Karpas-422 (cell line): ENCODE measurements at regions not wholly inside any gene's neighbourhood (a gene's known extent, or its start where the extent isn't known, plus 50 kb on each side); places are given as distances from the start of the nearest gene placed in this dataset.
"Not testable (repeated sequence)": the region's sequence is repeated elsewhere in the genome, so short reads cannot be mapped to it uniquely, and the experiment has no call there.

Source experiments
- DNase-seq: peaks from one replicate; pipeline ENCODE4 v3.0.0-alpha.2; 2015
- H2AFZ ChIP-seq: fragments of 200-600 bp; sonication (generic); 2 replicates; pipeline ENCODE4 v1.6.1; 2014; ENCODE audit warnings: antibody characterized with exemption, low read length, mixed read lengths
- H3K27ac ChIP-seq: fragments of 200-600 bp; sonication (generic); 2 replicates; pipeline ENCODE4 v1.5.1; 2014; ENCODE audit warnings: mild to moderate bottlenecking, low read length, moderate library complexity
- H3K27me3 ChIP-seq: fragments of 200-600 bp; sonication (generic); 2 replicates; pipeline ENCODE4 v1.6.1; 2014; ENCODE audit warnings: low read length, mixed read lengths
- H3K36me3 ChIP-seq: fragments of 200-600 bp; sonication (generic); 2 replicates; pipeline ENCODE4 v1.6.1; 2014; ENCODE audit warnings: low read length, mixed read lengths; ENCODE audit not compliant: insufficient read depth
- H3K4me1 ChIP-seq: fragments of 200-600 bp; sonication (generic); 2 replicates; pipeline ENCODE4 v1.6.1; 2014; ENCODE audit warnings: mild to moderate bottlenecking, low read length, mixed read lengths
- H3K4me2 ChIP-seq: fragments of 200-600 bp; sonication (generic); 2 replicates; pipeline ENCODE4 v1.6.1; 2014; ENCODE audit warnings: low read length, low read depth, mild to moderate bottlenecking; ENCODE audit not compliant: poor library complexity, severe bottlenecking
- H3K4me3 ChIP-seq: fragments of 200-600 bp; sonication (generic); 2 replicates; pipeline ENCODE4 v1.5.1; 2014; ENCODE audit warnings: mild to moderate bottlenecking, antibody characterized with exemption, low read length, mixed read lengths
- H3K79me2 ChIP-seq: fragments of 200-600 bp; sonication (generic); 2 replicates; pipeline ENCODE4 v1.6.1; 2014; ENCODE audit warnings: mild to moderate bottlenecking, low read length, mixed read lengths
- H3K9ac ChIP-seq: fragments of 200-600 bp; sonication (generic); 2 replicates; pipeline ENCODE4 v1.6.0; 2014; ENCODE audit warnings: low read length
- H3K9me2 ChIP-seq: fragments of 200-600 bp; sonication (generic), shearing (Covaris generic); replicated peaks from 2 replicates; pipeline ENCODE4 v1.6.0; 2014; ENCODE audit warnings: mild to moderate bottlenecking, low read length, moderate library complexity; ENCODE audit not compliant: insufficient read depth
- H3K9me3 ChIP-seq: fragments of 300-700, 200-600 bp; sonication (generic); 2 replicates; pipeline ENCODE4 v1.6.1; 2014; ENCODE audit warnings: low read length, mixed read lengths
- H4K20me1 ChIP-seq: fragments of 200-600 bp; sonication (generic); 2 replicates; pipeline ENCODE4 v1.6.1; 2014; ENCODE audit warnings: mild to moderate bottlenecking, antibody characterized with exemption, low read length, low read depth; ENCODE audit not compliant: insufficient read depth

DNA sequence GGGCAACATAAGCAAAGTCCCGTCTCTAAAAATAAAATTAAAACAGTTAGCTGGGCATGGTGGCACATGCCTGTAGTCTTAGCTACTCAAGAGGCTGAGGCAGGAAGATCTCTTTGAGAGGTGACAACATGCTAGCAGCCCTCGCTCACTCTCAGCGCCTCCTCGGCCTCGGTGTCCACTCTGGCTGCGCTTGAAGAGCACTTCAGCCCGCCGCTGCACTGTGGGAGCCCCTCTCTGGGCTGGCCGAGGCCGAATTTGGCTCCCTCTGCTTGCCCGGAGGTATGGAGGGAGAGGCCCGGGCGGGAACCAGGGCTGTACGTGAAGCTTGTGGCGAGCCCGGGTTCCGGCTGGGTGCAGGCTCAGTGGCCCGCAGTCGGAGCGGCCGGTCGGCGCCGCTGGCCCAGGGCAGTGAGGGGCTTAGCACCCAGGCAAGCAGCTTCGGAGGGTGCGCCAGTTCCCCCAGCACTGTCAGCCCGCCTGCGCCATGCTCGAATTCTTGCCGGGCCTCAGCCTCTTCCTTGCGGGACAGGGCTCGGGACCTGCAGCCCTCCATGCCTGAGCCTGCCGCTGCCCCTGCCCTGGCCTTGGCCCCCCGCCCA, 138.3 kb downstream of the MAP3K21 start:
- Histone ChIP-seq H3K4me1 (no peaks in the 10 kb centered on the region), H3K79me2 (no peaks in the 10 kb centered on the region), H4K20me1 (no peaks in the 10 kb centered on the region), H3K9me3 (no peaks in the 10 kb centered on the region), H3K9ac (no peak overlapping the region), H3K36me3 (no peaks in the 10 kb centered on the region), H2AFZ (no peak overlapping the region), H3K9me2 (no peaks in the 10 kb centered on the region), H3K27me3 (no peaks in the 10 kb centered on the region), H3K27ac (no peak overlapping the region), H3K4me2 (no peak overlapping the region), H3K4me3 (no peak overlapping the region)
- DNase-seq: no peak

GRCh38 chr1:233470741-233471499, 143.0 kb upstream of the KCNK1 start:
- Histone ChIP-seq H3K27ac (no peak overlapping the region), H3K9me3 (no peaks in the 10 kb centered on the region), H3K9ac (no peak overlapping the region), H3K36me3 (no peaks in the 10 kb centered on the region), H4K20me1 (no peaks in the 10 kb centered on the region), H3K79me2 (no peaks in the 10 kb centered on the region), H3K4me3 (no peak overlapping the region), H3K27me3 (no peaks in the 10 kb centered on the region), H2AFZ (no peak overlapping the region), H3K9me2 (no peaks in the 10 kb centered on the region), H3K4me1 (no peaks in the 10 kb centered on the region), H3K4me2 (no peak overlapping the region)
- no peak for DNase-seq

- H3K4me3 ChIP-seq, H3K4me2 ChIP-seq, DNase-seq, H3K27me3 ChIP-seq, H3K79me2 ChIP-seq, H3K9me3 ChIP-seq, H4K20me1 ChIP-seq, H2AFZ ChIP-seq, H3K9ac ChIP-seq, H3K9me2 ChIP-seq, H3K4me1 ChIP-seq, H3K27ac ChIP-seq, H3K36me3 ChIP-seq: not testable (repeated sequence)
These were observed 142.1 kb upstream of the KCNK1 start for GRCh38 chr1:233471851-233472250.

- not testable (repeated sequence) for H3K9ac ChIP-seq, H3K79me2 ChIP-seq, H3K27me3 ChIP-seq, H3K4me2 ChIP-seq, DNase-seq, H3K27ac ChIP-seq, H3K4me3 ChIP-seq, H3K9me2 ChIP-seq, H3K4me1 ChIP-seq, H2AFZ ChIP-seq, H4K20me1 ChIP-seq, H3K9me3 ChIP-seq, H3K36me3 ChIP-seq
These were observed 141.1 kb upstream of the KCNK1 start for GRCh38 chr1:233472796-233473195.

- Histone ChIP-seq H3K4me3 (no peak overlapping the region), H3K9me2 (no peaks in the 10 kb centered on the region), H3K4me1 (no peaks in the 10 kb centered on the region), H3K9me3 (no peaks in the 10 kb centered on the region), H3K27ac (no peak overlapping the region), H3K27me3 (no peaks in the 10 kb centered on the region), H3K36me3 (no peaks in the 10 kb centered on the region), H3K4me2 (no peak overlapping the region), H2AFZ (no peak overlapping the region), H3K9ac (no peak overlapping the region), H4K20me1 (no peaks in the 10 kb centered on the region), H3K79me2 (no peaks in the 10 kb centered on the region)
- DNase-seq: no peak
These were observed 140.2 kb upstream of the KCNK1 start for GRCh38 chr1:233473549-233474204.

DNA sequence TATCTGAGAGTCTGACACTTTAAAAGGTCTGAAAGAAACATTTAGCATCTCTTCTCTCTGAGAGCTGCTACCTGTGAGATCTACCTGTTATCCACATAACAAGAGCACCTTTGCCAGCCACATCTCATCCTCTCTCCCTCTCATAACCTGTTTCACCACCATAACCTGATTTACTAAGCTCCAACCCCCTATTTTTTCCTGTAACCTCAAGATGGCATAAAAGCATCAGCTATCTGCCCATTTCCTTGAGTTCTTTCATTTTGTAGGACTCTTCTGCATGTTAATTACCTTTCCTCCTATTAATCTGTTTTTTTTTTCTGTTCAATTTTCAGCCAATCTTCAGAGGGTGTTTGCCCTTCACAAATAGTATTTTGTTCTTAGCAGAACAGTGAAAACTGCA, 136.5 kb upstream of the KCNK1 start:
- H3K27ac ChIP-seq: no peak overlapping the region

GRCh38 chr1:233478611-233479010, 135.3 kb upstream of the KCNK1 start:
- Histone ChIP-seq H3K27me3 (no peaks in the 10 kb centered on the region), H3K36me3 (no peaks in the 10 kb centered on the region), H3K4me2 (no peak overlapping the region), H2AFZ (no peak overlapping the region), H3K4me3 (no peak overlapping the region), H3K79me2 (no peaks in the 10 kb centered on the region), H3K27ac (no peak overlapping the region), H3K9me3 (no peaks in the 10 kb centered on the region), H3K9me2 (no peaks in the 10 kb centered on the region), H3K9ac (no peak overlapping the region), H3K4me1 (no peaks in the 10 kb centered on the region), H4K20me1 (no peaks in the 10 kb centered on the region)
- no peak for DNase-seq

More for the DNA sequence above, 136.5 kb upstream of the KCNK1 start:
- no peak for DNase-seq
- Histone ChIP-seq H3K9me3 (no peaks in the 10 kb centered on the region), H3K9me2 (no peaks in the 10 kb centered on the region), H3K27me3 (no peaks in the 10 kb centered on the region), H3K79me2 (no peaks in the 10 kb centered on the region), H3K4me2 (no peak overlapping the region), H4K20me1 (no peaks in the 10 kb centered on the region), H3K9ac (no peak overlapping the region), H2AFZ (no peak overlapping the region), H3K36me3 (no peaks in the 10 kb centered on the region), H3K4me1 (no peaks in the 10 kb centered on the region), H3K4me3 (no peak overlapping the region)

DNA sequence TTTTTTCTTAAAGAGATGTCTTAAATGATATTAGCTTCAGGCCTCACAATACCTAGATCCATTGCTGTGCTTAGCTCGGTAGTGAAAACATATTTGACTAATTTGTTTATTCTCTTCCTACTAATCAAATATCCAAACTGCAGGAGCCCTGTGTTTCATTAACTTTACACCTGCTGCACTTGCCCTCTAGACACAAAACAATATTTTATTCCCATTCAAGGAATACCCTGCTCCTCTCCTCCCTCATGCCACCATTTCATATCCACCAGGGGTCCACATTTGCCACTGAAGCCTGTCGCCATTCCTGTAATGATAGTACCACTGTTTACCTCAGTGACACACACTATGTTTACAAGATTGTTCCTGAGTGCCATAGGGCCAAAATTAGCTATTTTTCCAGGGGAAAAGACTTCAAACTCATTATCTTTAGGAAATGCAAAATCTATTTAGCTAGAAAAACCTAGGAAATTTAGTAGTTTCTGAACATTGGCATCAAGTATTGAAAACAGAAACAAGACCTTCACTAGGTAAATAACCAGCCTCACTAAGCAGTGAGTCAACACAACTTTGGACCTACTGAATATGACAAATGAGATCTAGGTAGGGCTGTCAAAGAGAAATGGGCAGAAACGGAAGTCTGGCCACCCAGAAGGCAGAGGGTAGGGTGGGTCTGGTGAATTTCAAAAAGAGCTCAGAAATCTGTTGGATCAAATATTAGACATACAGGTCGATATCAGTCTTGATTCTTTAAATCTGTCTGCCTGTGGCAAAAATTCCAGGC, 134.6 kb upstream of the KCNK1 start:
- no peak for DNase-seq
- no peaks in the 10 kb centered on the region for H3K4me1 ChIP-seq
- H3K4me3 ChIP-seq: no peak overlapping the region
- no peaks in the 10 kb centered on the region for H3K79me2 ChIP-seq
- H4K20me1 ChIP-seq: no peaks in the 10 kb centered on the region
- H3K9me2 ChIP-seq: no peaks in the 10 kb centered on the region
- H2AFZ ChIP-seq: no peak overlapping the region
- H3K4me2 ChIP-seq: no peak overlapping the region
- H3K9me3 ChIP-seq: no peaks in the 10 kb centered on the region
- no peak overlapping the region for H3K27ac ChIP-seq
- no peaks in the 10 kb centered on the region for H3K36me3 ChIP-seq
- no peak overlapping the region for H3K9ac ChIP-seq
- H3K27me3 ChIP-seq: no peaks in the 10 kb centered on the region
